ENCODE measurements at regions not wholly inside any gene's neighbourhood (a gene's known extent, or its start where the extent isn't known, plus 50 kb on each side); places are given as distances from the start of the nearest gene placed in this dataset.

DNA sequence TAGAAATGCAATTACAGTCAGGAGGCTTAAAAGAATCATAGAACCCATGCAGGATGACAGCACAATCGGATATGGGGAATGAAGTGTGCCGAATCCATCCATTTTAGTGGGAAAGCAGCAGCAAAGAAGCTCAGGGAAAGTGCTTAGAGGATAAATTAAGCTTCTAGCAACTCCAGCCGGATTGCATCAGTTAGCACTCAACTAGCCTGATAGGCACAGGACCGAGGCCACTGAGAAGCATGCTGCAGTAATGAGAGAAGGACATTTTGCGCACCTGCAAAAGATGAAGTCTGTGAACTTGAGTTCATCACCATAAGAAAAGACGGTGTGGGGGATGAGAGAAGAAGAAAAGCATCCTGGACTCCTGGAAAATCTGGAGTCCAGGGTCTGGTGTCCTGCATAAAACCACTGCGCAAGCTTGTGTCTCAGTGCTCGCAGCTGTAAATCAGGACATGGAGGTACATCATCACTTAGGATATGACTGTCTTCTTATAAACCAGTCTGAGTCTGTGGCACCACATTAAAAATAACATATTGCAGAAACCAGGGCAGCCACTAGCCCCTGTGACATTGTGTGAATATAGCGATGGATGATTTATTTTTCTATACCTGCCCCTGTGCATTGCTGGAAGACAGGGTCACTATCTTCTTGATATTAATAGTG is 665.5 kb upstream of the SOX11 start:
- no peak for DNase-seq (ENCODE audit: insufficient read length, low spot score)
- no peak for FAIRE-seq

DNA sequence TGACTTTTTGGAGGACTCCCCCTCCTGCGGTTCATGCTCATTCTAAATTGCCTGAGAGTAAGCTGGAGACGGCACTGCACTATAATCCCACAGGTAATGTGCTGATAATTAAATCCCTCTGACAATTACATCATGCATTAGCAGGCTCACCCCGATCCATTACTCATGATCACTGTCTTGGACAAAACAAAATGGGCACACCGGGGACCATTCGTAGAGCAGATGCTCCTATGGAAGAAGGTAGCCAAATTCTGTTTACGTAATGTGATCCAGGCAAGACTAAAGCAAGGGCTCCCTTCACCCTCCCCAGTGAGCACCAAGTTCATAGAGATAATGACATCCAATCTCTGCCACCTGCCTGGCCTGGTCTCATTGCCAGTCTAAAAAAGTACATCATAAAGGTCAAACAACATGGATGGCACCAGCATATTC is 657.1 kb upstream of the SOX11 start:
- FAIRE-seq (no peak), DNase-seq (ENCODE audit: insufficient read length, low spot score) (no peak)

DNA sequence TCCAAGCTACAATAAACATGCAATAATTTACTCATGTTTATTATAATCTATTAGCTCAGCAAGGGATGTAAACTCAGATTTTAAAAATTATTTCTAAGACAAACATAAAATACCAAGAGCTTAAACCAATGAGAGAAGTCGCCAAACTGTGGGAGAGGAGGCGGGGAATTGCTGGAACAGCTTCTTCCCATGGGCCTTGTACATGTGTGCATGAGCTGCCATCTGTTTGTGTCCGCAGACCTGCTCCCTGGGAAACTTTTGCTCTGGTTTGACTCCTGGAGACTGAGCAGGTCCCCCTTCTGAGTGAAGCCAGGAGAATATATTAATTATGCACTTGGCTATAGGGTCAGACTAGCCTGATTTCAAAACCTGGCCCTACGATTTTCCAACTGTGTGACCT is 655.9 kb upstream of the SOX11 start:
- DNase-seq (ENCODE audit: insufficient read length, low spot score) = no peak
- FAIRE-seq = no peak

DNA sequence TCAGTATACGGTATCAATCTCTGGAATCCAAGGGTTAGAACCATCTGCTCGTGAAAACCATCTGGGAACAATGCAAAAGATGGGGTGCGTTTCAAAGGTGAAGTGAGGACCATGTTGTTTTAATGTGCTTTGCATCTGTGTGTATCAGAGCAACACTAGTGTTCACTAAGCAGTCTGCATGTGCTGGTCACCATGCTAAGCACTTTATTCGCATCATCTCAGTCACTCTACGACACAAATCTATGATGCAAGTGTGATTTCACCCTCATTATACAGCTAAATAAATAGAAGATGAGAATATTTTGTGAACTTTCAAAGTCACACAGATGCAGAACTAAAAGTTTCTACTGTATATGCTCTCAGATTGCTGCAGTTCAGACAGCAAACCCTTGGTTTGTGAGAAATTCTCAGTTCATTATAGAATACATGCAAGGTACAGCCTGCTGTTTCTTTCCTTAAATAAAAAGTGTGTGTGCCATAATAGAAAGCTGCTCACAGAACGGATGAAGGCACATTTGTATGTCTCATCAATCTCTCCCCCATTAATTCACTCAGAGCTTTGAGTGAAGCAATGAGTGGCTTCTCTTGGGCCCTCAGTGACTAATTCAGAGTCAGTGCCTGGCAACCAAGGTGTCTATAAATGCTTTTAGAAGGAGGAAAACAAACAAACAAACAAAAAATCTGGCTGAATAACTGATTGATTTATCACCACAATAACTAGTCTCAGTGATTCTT is 652.8 kb upstream of the SOX11 start:
- FAIRE-seq (no peak), DNase-seq (ENCODE audit: insufficient read length, low spot score) (no peak)

DNA sequence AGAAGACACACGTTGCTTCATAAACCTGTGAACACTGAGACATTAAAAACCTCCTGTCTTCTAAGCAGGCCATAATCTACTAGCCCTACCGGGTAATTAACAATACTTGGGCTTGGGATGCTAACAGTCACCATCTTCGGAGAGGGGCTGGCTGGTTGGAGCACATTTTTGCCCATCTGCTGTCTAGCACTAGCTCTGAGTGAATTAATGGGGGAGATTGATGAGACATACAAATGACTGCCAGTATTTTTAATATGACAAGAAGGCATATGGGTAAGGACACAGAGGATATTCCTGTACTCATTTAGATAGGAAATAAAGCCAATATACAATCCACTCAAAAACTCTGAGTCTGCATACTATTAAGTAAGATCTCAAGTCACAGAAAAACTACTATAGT is 651.6 kb upstream of the SOX11 start:
- DNase-seq (ENCODE audit: insufficient read length, low spot score) = no peak
- no peak for FAIRE-seq

DNA sequence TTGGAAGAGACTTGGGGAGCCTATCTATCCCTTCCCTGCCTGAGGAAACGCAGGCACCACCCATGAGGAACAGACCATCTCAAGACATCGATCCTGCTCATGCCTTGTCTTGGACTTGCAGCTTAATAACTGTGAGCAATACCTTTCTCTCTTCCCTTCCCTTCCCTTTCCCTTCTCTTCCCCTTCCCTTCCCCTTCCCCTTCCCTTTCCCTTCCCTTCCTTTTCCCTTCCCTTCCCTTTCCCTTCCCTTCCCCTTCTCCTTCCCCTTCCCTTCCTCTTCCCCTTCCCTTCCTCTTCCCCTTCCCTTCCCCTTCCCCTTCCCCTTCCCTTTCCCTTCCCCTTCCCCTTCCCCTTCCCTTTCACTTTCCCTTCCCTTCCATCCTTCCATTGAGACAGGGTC is 650.7 kb upstream of the SOX11 start:
- FAIRE-seq (no peak), DNase-seq (ENCODE audit: insufficient read length, low spot score) (no peak)

DNA sequence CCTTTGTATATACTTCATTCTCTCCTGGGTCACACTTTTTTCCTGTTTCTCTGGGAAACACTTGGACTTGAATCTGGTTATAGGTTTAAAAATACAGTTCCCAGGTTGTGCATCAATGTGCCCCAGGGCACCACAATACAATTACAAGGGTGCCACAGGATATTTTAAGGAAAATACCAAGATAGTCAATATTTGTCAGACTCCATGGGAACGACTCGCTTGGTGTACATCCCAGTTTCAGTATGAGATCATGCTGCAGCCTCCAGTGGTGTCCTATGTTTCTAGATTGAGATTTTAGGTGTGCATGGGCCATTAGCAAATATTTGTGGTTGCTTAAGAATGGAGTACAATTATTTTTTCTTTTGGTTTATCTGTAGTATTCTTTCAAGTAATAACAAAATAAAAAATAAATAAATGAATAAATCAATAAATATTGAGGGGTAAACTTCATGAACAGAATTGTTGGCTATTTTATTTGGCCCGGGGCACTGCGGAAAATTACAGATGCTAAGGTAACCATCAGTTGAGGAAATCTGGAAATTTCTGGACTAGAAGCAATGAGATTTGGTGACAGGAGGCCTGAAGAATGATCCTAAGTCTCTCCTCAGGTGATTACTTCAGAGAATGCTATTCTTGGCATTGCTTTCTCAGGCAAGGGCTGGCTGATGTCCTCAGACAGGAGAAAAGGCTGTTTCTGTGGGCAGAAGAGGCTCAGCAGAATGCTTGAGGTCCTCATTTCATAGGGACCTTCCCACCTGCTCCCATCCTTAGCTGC is 649.3 kb upstream of the SOX11 start:
- DNase-seq (ENCODE audit: insufficient read length, low spot score) = no peak
- no peak for FAIRE-seq

DNA sequence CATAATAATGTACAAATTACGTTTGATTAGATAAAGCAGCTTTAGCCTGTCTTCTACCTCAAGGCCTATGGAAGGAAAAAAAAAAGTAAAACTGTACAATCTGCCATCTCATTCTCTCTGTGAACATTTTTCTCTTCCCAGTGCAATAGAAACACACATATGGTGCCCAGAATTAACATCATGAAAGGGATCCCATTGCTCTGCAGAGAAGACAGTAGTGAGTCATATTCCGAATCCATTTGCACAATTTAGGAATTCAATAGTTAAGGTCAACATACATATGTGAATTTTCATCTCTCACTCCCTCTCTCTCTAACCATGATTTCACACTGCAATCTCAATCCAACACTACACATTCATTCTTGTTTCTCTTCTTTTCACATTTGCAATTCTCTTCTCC is 640.9 kb upstream of the SOX11 start:
- DNase-seq (ENCODE audit: insufficient read length, low spot score) = no peak
- no peak for FAIRE-seq

DNA sequence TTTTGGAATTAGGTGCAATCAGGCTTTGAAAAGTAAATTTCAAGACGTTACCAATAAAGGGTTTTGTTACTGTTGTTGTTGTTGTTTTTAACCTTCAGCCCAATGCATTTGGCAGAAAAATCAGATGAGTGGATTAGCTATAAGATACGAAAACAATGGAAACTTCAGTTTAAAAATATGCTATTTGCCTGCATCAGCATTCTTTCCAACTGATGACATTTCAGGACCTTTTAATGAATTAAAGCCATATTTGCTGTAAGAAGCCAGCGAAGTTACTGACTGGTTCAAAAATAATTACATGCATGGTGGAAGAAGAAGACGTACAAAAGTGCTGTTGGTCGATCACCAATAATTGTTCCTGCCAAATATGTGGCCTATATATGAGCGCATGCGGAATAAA is 639.3 kb upstream of the SOX11 start:
- no peak for FAIRE-seq
- DNase-seq (ENCODE audit: insufficient read length, low spot score) = no peak

DNA sequence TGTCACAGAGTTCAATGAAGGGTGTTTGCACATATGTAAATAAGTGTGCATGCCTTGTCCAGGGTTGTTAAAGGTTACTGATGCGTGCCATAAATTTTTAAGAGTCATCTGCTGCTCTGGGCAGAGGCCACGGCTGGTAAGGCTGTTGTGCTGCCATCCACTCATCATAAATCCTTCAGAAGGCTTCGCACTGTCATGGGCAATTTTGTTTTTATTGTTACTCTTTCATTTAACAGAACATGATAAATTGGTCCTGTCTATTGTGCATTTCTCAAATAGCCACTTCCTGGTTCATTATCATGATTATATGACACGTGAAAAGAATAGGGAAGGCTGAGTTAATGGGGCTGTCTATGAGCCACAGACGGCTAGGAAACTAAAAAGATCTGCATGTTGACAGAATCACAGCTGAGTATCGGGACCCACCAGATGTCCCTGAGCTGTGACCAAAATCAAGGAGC is 634.3 kb upstream of the SOX11 start:
- no peak for FAIRE-seq
- DNase-seq (ENCODE audit: insufficient read length, low spot score) = no peak

DNA sequence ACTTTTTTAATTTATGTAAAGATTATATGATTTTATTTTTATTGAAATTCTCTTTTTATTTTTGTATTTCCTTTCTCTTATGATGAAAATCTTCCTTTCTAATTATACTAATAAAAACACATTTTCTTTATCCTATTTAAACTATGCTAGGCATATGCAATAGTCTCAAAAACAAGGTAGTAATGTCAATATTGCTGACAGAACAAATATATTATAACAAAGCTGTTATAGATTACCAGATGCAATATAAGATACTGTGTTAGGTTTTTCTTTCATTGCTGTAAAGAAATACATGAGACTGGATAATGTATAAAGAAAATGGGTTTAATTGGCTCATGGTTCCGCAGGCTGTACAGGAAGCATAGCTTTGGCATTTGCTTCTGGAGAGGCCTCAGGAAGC is 631.2 kb upstream of the SOX11 start:
- DNase-seq (ENCODE audit: insufficient read length, low spot score) (no peak), FAIRE-seq (no peak)

DNA sequence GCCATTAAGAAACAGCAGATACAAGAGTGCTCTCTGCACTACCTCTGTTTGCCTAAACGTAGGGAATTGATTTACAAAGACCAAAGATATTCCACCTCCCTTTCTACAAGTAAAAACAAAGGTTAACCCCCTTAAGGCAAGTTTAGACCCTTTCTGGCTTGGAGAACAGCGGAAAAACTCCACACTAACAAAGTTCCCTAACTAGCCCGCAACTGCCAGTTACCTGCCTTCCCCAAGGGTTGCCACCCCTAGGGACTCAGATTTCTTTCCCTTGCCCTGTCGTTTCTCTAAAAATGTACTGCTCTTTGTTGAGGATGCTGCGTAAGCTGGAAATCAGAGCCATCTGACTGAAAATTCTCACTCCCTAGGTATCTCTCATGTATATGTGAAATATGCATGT is 627.5 kb upstream of the SOX11 start:
- DNase-seq (ENCODE audit: insufficient read length, low spot score) (no peak), FAIRE-seq (no peak)

DNA sequence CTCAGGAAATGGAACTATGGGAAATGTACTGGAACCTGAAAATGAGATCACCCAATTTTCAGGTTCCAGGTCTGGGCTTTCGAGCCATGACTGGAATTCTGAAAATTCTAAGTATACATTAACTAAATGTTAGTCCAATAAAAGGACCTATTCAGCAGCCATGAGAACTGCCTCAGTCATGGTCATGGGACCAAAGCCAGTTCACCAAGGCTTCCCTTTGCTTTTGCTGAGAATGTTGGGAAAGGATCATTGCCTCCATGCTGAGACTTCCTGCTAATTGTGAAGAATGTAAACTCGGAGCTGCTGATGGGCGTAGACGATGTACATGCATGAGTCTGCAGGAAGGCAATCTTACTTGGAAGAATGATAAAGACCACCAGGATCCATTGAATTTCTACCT is 624.4 kb upstream of the SOX11 start:
- DNase-seq (ENCODE audit: insufficient read length, low spot score) = no peak
- no peak for FAIRE-seq

DNA sequence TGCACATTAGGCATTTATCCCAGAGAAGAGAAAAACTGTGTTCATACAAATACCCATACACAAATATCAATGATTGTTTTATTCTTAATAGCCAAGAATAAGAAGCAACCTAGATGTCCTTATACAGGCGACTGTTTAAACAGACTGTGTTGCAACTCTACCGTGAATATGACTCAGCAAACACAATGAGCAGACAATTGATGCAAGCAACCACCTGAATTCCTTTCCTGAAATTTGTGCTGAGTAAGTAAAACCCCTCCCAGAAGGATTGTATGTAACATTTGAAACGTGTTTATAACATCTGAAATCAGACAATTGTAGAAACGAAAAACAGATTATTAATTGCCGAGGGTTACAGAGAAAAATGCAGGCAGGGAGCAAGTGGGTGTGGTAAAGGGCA is 621.9 kb upstream of the SOX11 start:
- FAIRE-seq = no peak

DNA sequence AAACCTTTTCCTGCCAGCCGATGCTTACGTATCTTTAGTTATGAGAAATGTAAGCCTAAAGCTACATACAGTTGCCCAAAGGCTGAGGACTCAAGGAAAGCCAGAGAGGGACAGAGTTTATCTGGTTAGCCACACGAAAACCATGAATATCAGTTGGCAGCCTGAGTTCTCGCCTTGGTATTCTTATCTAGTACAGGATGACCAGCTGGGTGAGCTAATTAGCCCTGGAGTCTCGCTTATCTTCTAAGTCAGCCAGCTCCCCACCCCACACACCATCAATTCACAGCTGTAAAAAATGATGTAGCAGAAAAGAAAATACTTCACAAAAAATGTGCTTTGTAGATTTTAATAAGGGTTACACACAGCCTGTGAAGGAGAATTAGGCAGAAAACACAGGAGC is 617.5 kb upstream of the SOX11 start:
- FAIRE-seq (no peak), DNase-seq (ENCODE audit: insufficient read length, low spot score) (no peak)

More for the DNA sequence above, 621.9 kb upstream of the SOX11 start:
- DNase-seq (ENCODE audit: insufficient read length, low spot score) = no peak

DNA sequence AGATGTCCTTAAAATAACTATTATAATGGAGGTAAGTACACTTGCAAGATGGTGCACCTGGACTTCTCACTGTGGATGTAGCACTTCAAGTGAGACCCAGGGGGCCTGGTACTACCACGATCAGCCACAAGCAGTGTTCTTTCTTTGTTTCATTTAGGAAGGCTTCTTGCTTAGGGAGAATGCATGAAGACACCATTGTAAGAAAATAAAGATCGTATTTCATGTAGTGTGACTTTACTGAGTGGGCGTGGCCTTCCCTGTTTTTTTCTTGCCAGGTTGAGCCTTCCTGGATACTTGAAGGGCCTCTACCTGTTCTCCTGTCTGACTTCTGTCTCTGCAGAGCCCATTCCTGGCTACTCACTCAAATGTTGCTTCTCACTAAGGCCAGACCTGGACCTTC is 615.6 kb upstream of the SOX11 start:
- no peak for DNase-seq (ENCODE audit: insufficient read length, low spot score)
- no peak for FAIRE-seq

DNA sequence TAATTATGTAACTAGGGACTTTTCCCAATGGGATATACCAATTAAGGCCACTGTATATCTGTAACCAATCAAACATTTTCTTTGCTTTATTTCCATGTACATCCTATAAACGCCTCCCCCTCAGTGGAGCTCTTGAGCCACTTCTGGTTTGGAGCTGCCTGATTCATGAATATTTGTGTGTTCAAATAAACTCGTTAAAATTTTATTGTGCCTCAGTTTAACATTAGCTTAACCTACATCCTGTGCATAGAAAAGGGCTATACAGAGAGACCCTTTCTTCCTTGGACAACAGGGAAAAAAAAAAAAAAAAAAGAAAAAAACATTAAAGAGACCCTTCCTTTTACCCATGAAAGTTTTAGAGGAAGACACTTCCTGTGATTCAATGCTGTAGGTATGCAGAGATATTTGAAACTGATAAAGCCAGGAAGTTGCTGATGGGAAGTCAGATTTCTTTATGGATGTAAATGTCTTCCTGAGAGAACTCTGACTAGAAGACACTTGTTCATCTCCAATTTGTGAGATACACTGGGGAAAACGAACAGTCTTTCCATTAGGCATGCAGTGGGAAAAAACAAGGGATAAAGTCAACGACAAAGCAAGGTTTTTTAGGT is 614.6 kb upstream of the SOX11 start:
- no peak for DNase-seq (ENCODE audit: insufficient read length, low spot score)
- FAIRE-seq = no peak

DNA sequence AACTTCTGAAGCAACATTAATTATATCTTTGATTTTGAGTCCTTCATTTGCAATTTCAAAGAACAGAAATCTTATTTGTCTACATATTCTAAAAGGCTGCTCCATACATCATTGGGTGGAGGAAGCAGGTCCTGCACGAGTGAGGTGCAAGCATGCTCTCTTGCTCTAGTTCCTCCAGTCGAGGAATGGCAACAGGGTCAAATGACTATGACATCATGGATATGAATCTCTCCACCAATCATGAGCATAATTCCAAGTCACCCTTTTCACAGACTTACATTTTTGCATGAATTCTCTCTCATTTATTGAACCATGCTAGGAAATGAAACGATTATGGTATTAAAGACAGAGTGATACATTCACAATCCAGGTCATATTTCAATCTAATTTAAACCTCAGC is 608.8 kb upstream of the SOX11 start:
- FAIRE-seq = no peak
- DNase-seq (ENCODE audit: insufficient read length, low spot score) = no peak

DNA sequence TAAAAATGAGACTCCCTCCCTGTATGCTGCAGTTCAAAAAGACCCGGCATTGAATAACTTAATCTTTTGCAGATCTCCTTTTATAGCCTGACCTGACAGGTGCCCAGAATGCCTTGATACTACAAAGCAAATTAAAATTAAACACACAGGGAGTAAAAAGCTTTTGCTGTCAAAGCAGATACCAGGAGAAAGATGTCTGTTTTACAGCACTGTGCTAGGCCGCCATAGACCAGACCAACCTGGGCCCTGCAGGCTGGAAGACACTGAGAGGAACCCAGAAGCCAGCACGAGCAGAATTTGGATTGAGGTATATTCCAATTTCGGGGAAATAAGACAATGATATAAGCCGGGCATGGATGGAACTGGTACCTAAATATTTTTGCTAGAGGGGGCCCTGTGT is 602.8 kb upstream of the SOX11 start:
- DNase-seq (ENCODE audit: insufficient read length, low spot score) = no peak
- no peak for FAIRE-seq

DNA sequence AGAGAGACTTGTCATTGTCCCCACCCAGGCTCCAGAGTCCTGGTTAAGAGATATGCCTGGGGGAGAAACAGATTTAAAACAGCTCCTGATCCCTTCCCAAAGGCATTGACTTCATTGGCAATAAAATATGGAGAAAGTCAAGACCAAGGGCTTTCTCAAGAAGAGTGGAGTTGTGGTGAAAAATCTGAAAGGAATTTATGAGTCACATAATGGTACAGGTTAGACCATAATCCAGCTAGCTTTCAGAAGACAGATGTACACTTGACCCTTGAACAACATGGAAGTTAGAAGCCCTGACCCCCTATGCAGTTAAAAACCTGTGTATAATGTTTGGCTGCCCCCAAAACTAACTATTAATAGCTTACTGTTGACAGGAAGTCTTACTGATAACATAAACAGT is 599.1 kb upstream of the SOX11 start:
- DNase-seq (ENCODE audit: insufficient read length, low spot score) (no peak), FAIRE-seq (no peak)

DNA sequence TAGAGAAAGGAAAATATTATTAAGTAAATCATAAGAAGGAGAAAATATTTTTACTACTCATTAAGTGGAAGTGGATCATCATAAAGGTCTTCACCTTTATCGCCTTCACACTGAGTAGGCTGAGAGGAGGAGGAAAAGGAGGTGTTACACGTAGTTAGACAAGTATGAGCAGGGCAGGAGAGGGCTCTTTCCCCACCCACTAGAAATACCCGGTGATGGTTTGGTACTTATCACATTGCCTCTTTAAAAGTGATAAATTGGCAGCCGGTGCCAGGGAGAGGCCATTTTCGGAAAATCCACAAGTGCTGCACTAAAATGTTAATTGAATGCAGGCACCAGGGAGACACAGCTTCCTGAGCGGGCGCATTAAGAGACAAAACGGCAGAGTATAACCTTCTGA is 598.7 kb upstream of the SOX11 start:
- DNase-seq (ENCODE audit: insufficient read length, low spot score) (no peak), FAIRE-seq (no peak)
